ENCODE measurements at regions not wholly inside any gene's neighbourhood (a gene's known extent, or its start where the extent isn't known, plus 50 kb on each side); places are given as distances from the start of the nearest gene placed in this dataset.

- DNase-seq (ENCODE audit: low read depth in 2 of 3, low spot score in 1 of 3), result no peak
Observed at GRCh38 chr18:51911584-51911983, 428.4 kb upstream of the DCC start.

GRCh38 chr18:51912381-51912780, 427.6 kb upstream of the DCC start:
- no peak for DNase-seq (ENCODE audit: low read depth in 2 of 3, low spot score in 1 of 3)

- no peak for DNase-seq (ENCODE audit: low read depth in 2 of 3, low spot score in 1 of 3)
Observed at GRCh38 chr18:51915176-51915575, 424.8 kb upstream of the DCC start.

- no peak for DNase-seq (ENCODE audit: low read depth in 2 of 3, low spot score in 1 of 3)
Observed at GRCh38 chr18:51921862-51922261, 418.1 kb upstream of the DCC start.

GRCh38 chr18:51933903-51934302, 406.1 kb upstream of the DCC start:
- no peak for DNase-seq (ENCODE audit: low read depth in 2 of 3, low spot score in 1 of 3)

GRCh38 chr18:51936115-51936514, 403.9 kb upstream of the DCC start:
- DNase-seq (ENCODE audit: low read depth in 2 of 3, low spot score in 1 of 3), result no peak

- no peak for DNase-seq (ENCODE audit: low read depth in 2 of 3, low spot score in 1 of 3)
Observed at GRCh38 chr18:51941999-51942398, 398.0 kb upstream of the DCC start.

- no peak for DNase-seq (ENCODE audit: low read depth in 2 of 3, low spot score in 1 of 3)
Observed at GRCh38 chr18:51943281-51943680, 396.7 kb upstream of the DCC start.

- DNase-seq (ENCODE audit: low read depth in 2 of 3, low spot score in 1 of 3), result no peak
Observed at GRCh38 chr18:51946946-51947345, 393.1 kb upstream of the DCC start.

- no peak for DNase-seq (ENCODE audit: low read depth in 2 of 3, low spot score in 1 of 3)
Observed at GRCh38 chr18:51952844-51953243, 387.2 kb upstream of the DCC start.

- no peak for DNase-seq (ENCODE audit: low read depth in 2 of 3, low spot score in 1 of 3)
Observed at GRCh38 chr18:51953521-51953920, 386.5 kb upstream of the DCC start.

GRCh38 chr18:51955136-51955535, 384.9 kb upstream of the DCC start:
- no peak for DNase-seq (ENCODE audit: low read depth in 2 of 3, low spot score in 1 of 3)

GRCh38 chr18:51957001-51957400, 383.0 kb upstream of the DCC start:
- DNase-seq (ENCODE audit: low read depth in 2 of 3, low spot score in 1 of 3), result no peak

GRCh38 chr18:51980101-51980500, 359.9 kb upstream of the DCC start:
- no peak for DNase-seq (ENCODE audit: low read depth in 2 of 3, low spot score in 1 of 3)

GRCh38 chr18:51988277-51988676, 351.7 kb upstream of the DCC start:
- no peak for DNase-seq (ENCODE audit: low read depth in 2 of 3, low spot score in 1 of 3)

- DNase-seq (ENCODE audit: low read depth in 2 of 3, low spot score in 1 of 3), result no peak
Observed at GRCh38 chr18:51997129-51997528, 342.9 kb upstream of the DCC start.

- no peak for DNase-seq (ENCODE audit: low read depth in 2 of 3, low spot score in 1 of 3)
Observed at GRCh38 chr18:51998066-51998465, 341.9 kb upstream of the DCC start.

- no peak for DNase-seq (ENCODE audit: low read depth in 2 of 3, low spot score in 1 of 3)
Observed at GRCh38 chr18:51998711-51999110, 341.3 kb upstream of the DCC start.

- no peak for DNase-seq (ENCODE audit: low read depth in 2 of 3, low spot score in 1 of 3)
Observed at GRCh38 chr18:51999351-51999750, 340.6 kb upstream of the DCC start.

GRCh38 chr18:52000435-52000834, 339.6 kb upstream of the DCC start:
- DNase-seq (ENCODE audit: low read depth in 2 of 3, low spot score in 1 of 3), result no peak

GRCh38 chr18:52001106-52001505, 338.9 kb upstream of the DCC start:
- no peak for DNase-seq (ENCODE audit: low read depth in 2 of 3, low spot score in 1 of 3)

GRCh38 chr18:52002600-52002999, 337.4 kb upstream of the DCC start:
- DNase-seq (ENCODE audit: low read depth in 2 of 3, low spot score in 1 of 3), result no peak

GRCh38 chr18:52007105-52007504, 332.9 kb upstream of the DCC start:
- no peak for DNase-seq (ENCODE audit: low read depth in 2 of 3, low spot score in 1 of 3)

GRCh38 chr18:52008330-52008729, 331.7 kb upstream of the DCC start:
- no peak for DNase-seq (ENCODE audit: low read depth in 2 of 3, low spot score in 1 of 3)

Measured in stimulated activated CD4-positive, alpha-beta T cell treated with anti-CD3 and anti-CD28 coated beads, Interleukin-12 subunit alpha, Interleukin-12 subunit beta, amount 100 ng/mL, for 48 hours (primary cell).